Muscle layer of duodenum (tissue), 2 donors: ENCODE measurements at regions not wholly inside any gene's neighbourhood (a gene's known extent, or its start where the extent isn't known, plus 50 kb on each side); places are given as distances from the start of the nearest gene placed in this dataset.

Source experiments
- H3K27ac ChIP-seq: one replicate; pipeline ENCODE4 v1.7.0; 2013; ENCODE audit warnings: mild to moderate bottlenecking, low read length
- H3K27me3 ChIP-seq: one replicate; pipeline ENCODE4 v1.7.0; 2013; ENCODE audit warnings: low read depth, mild to moderate bottlenecking, control low read depth, low read length
- H3K36me3 ChIP-seq, 2 donors: one replicate each; pipeline ENCODE4 v1.7.0; 2013; ENCODE audit warnings: low read length in 2 of 2, control low read depth in 1 of 2, mild to moderate bottlenecking in 1 of 2; ENCODE audit not compliant: insufficient read depth in 2 of 2, control insufficient read depth in 1 of 2
- H3K4me1 ChIP-seq, 2 donors: one replicate each; pipeline ENCODE4 v1.7.0; 2013; ENCODE audit warnings: low read length in 2 of 2, mild to moderate bottlenecking in 2 of 2, control low read depth in 1 of 2, moderate library complexity in 1 of 2; ENCODE audit not compliant: insufficient read depth in 2 of 2, control insufficient read depth in 1 of 2
- H3K4me3 ChIP-seq, 2 donors: one replicate each; pipeline ENCODE4 v1.7.0; 2013; ENCODE audit warnings: low read length in 2 of 2, low read depth in 1 of 2, mild to moderate bottlenecking in 1 of 2
- H3K9me3 ChIP-seq, 2 donors: one replicate each; pipeline ENCODE4 v1.7.0; 2013; ENCODE audit warnings: low read length in 2 of 2, control low read depth in 1 of 2, mild to moderate bottlenecking in 1 of 2; ENCODE audit not compliant: control insufficient read depth in 1 of 2
- donor health status: healthy.

- Histone ChIP-seq H3K9me3 (no peaks in the 10 kb centered on the region), H3K27ac (no peak overlapping the region), H3K27me3 (no peaks in the 10 kb centered on the region), H3K36me3 (no peaks in the 10 kb centered on the region), H3K4me3 (no peak overlapping the region), H3K4me1 (no peaks in the 10 kb centered on the region)
These were observed 53.1 kb upstream of the UCN3 start for GRCh38 chr10:5311617-5312016.

DNA sequence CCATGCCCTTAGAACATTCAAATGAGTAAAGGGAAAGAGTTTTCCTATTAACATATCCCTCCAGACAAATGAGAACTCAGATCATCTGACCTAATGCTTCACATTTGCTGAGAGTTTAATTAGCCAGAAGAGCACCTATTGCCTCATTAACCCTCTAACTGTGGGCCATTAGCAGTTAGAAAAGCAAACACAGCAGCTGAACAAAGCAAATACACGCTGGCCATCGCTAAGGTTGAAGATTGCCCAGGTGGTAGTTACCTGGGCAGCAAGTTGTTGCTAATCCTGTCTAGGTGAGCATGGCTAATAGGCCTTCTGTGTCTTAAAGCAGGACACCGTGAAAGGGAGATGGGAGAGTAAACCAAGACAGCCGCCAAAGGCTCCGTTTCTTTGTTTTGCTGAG, 49.9 kb upstream of the UCN3 start:
- no peak overlapping the region for H3K4me3 ChIP-seq
- H3K9me3 ChIP-seq, result no peaks in the 10 kb centered on the region
- no peaks in the 10 kb centered on the region for H3K27me3 ChIP-seq
- no peaks in the 10 kb centered on the region for H3K36me3 ChIP-seq
- no peaks in the 10 kb centered on the region for H3K4me1 ChIP-seq
- no peak overlapping the region for H3K27ac ChIP-seq
